GM12878 (cell line): ENCODE measurements at regions not wholly inside any gene's neighbourhood (a gene's known extent, or its start where the extent isn't known, plus 50 kb on each side); places are given as distances from the start of the nearest gene placed in this dataset.
A peak's percentile ranks its signal among the peaks of the same experiment; 100 is the strongest.

ENCODE experiments used
- BCL11A ChIP-seq: IDR thresholded peaks from 2 replicates; pipeline ENCODE4 v1.6.1; 2011; ENCODE audit warnings: low read depth, low read length
- BCLAF1 ChIP-seq: fragments of 450-650 bp; IDR thresholded peaks from 2 replicates; pipeline ENCODE4 v1.6.1; 2017; ENCODE audit warnings: antibody characterized with exemption, mild to moderate bottlenecking, moderate library complexity
- CTCF ChIP-seq, 3 experiments: IDR thresholded peaks in 2 of 3; conservative IDR thresholded peaks in 1 of 3; 2 replicates each; pipeline ENCODE4 v1.5.1; 2011; ENCODE audit warnings: low read depth in 3 of 3, low read length in 3 of 3, mild to moderate bottlenecking in 3 of 3, control low read depth in 2 of 3, moderate library complexity in 2 of 3, inconsistent platforms in 1 of 3, mixed read lengths in 1 of 3; ENCODE audit not compliant: control insufficient read depth in 2 of 3, insufficient read depth in 1 of 3; ENCODE audit errors: extremely low read depth in 1 of 3
- DPF2 ChIP-seq: fragments of 450-650 bp; IDR thresholded peaks from 2 replicates; pipeline ENCODE4 v1.6.1; 2017; ENCODE audit warnings: mild to moderate bottlenecking
- EP300 ChIP-seq, 2 experiments: fragments of 150-350 bp in 1 of 2; IDR thresholded peaks; 2 replicates each; pipeline ENCODE4 v1.6.1; 2011 to 2012; ENCODE audit warnings: low read depth in 2 of 2, low read length in 2 of 2, borderline replicate concordance in 1 of 2, improper control_type of control experiment in 1 of 2, inconsistent platforms in 1 of 2; ENCODE audit not compliant: control insufficient read depth in 1 of 2
- EZH2 ChIP-seq: IDR thresholded peaks from 2 replicates; pipeline ENCODE4 v1.6.1; 2012; ENCODE audit warnings: low read depth, mild to moderate bottlenecking, control low read depth, inconsistent platforms, low read length, borderline replicate concordance; ENCODE audit not compliant: control insufficient read depth
- IRF4 ChIP-seq: IDR thresholded peaks from 2 replicates; pipeline ENCODE4 v1.6.1; 2011; ENCODE audit warnings: low read depth, low read length
- KAT2A ChIP-seq: conservative IDR thresholded peaks from 2 replicates; pipeline ENCODE4 v1.6.1; 2011; ENCODE audit warnings: low read depth, low read length; ENCODE audit not compliant: control insufficient read depth
- MEF2A ChIP-seq: IDR thresholded peaks from 2 replicates; pipeline ENCODE4 v1.6.1; 2011; ENCODE audit warnings: low read depth, mild to moderate bottlenecking, low read length, moderate library complexity; ENCODE audit not compliant: insufficient read depth
- MTA3 ChIP-seq: IDR thresholded peaks from 2 replicates; pipeline ENCODE4 v1.6.1; 2012; ENCODE audit warnings: low read length, inconsistent platforms, borderline replicate concordance
- MYB ChIP-seq: fragments of 150-350 bp; IDR thresholded peaks from 2 replicates; pipeline ENCODE4 v1.6.1; 2014; ENCODE audit warnings: mild to moderate bottlenecking, low read depth, low read length, borderline replicate concordance
- NFIC ChIP-seq: IDR thresholded peaks from 2 replicates; pipeline ENCODE4 v1.6.1; 2012; ENCODE audit warnings: low read depth, mild to moderate bottlenecking, inconsistent platforms, low read length, moderate library complexity
- NFYB ChIP-seq: IDR thresholded peaks from 2 replicates; pipeline ENCODE4 v1.6.1; 2011; ENCODE audit warnings: low read depth, mild to moderate bottlenecking, low read length, improper control_type of control experiment, moderate library complexity; ENCODE audit not compliant: insufficient read depth
- NKRF ChIP-seq: fragments of 450-650 bp; conservative IDR thresholded peaks from 2 replicates; pipeline ENCODE4 v1.6.1; 2017; ENCODE audit warnings: mild to moderate bottlenecking, moderate library complexity
- NR2C2 ChIP-seq: IDR thresholded peaks from 2 replicates; pipeline ENCODE4 v1.6.1; 2011; ENCODE audit warnings: borderline replicate concordance, low read depth; ENCODE audit not compliant: control insufficient read depth, insufficient read length
- PAX5 ChIP-seq: IDR thresholded peaks from 2 replicates; pipeline ENCODE4 v1.6.1; 2011; ENCODE audit warnings: low read depth, low read length, borderline replicate concordance
- PML ChIP-seq: IDR thresholded peaks from 2 replicates; pipeline ENCODE4 v1.6.1; 2012; ENCODE audit warnings: low read length, inconsistent platforms
- RB1 ChIP-seq: fragments of 450-650 bp; formaldehyde crosslinking; IDR thresholded peaks from 2 replicates; pipeline ENCODE4 v1.6.1; 2017; ENCODE audit warnings: mild to moderate bottlenecking, borderline replicate concordance
- RBBP5 ChIP-seq: fragments of 200-600 bp; sonication (generic); conservative IDR thresholded peaks from 2 replicates; pipeline ENCODE4 v1.6.1; 2016
- RFX5 ChIP-seq: IDR thresholded peaks from 2 replicates; pipeline ENCODE4 v1.6.1; 2011; ENCODE audit warnings: low read depth, low read length, improper control_type of control experiment
- SIX5 ChIP-seq: IDR thresholded peaks from 2 replicates; pipeline ENCODE4 v1.6.1; 2011; ENCODE audit warnings: mild to moderate bottlenecking, low read depth, low read length, moderate library complexity; ENCODE audit not compliant: severe bottlenecking
- SPI1 ChIP-seq: IDR thresholded peaks from 2 replicates; pipeline ENCODE4 v1.6.1; 2011; ENCODE audit warnings: low read depth, mild to moderate bottlenecking, low read length, moderate library complexity, borderline replicate concordance; ENCODE audit not compliant: insufficient read depth
- STAT1 ChIP-seq: fragments of 450-650 bp; conservative IDR thresholded peaks from 2 replicates; pipeline ENCODE4 v1.6.1; 2014; ENCODE audit warnings: antibody characterized with exemption, mild to moderate bottlenecking
- STAT3 ChIP-seq: IDR thresholded peaks from 2 replicates; pipeline ENCODE4 v1.6.1; 2011; ENCODE audit warnings: low read depth, low read length, improper control_type of control experiment
- ZNF217 ChIP-seq: fragments of 450-650 bp; IDR thresholded peaks from 2 replicates; pipeline ENCODE4 v1.6.1; 2017; ENCODE audit warnings: antibody characterized with exemption, mild to moderate bottlenecking

DNA sequence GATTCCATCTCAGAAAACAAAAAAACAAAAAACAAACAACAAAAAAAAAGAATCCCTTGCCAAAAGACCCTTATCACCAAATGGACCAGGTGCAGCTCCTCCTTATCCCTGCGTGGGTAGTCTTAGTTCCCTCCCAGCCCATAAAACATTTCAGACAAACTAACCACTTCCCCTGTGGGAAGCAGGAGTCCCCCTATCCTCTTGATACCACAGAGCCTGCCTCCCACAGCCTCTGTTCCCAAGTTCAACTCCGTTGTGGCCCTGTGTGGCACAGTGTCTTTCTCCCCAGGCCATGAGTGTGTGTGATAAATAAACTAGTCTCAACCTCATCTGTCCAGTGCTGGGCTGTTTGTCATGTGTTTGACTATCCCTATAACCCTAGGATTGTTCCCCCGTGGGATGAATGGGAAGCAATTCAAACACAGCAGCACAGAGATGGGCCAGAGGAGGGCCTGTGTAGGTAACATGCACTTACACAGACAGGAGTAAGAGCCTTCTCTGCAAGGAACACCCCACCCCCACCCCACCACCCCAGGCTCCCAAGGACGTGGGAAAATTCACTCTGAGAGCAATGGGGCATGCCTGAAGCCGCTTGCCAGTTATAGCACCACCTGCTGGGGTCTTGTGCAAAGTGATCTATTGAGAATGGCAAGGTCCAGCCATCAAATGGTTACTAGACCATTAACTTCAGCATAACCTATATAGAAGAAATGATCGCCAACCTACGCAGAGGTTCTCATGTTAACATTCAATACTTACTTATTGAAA, 147.1 kb upstream of the GHITM start (continued):
- peak; percentile 60 to 66 (median 63) for TF ChIP-seq CTCF (IDR thresholded peaks at IDR 0.05 in 2 of 3, conservative IDR thresholded peaks at IDR 0.05 in 1 of 3; ENCODE audit: control insufficient read depth in 2 of 3, extremely low read depth in 1 of 3, insufficient read depth in 1 of 3, low read depth in 3 of 3, low read length in 3 of 3)
- TF ChIP-seq RB1 = no peak
- TF ChIP-seq NFYB = no peak
- no peak for TF ChIP-seq MYB
- no peak for TF ChIP-seq PML
- TF ChIP-seq MEF2A = no peak
- TF ChIP-seq MTA3 = no peak
- TF ChIP-seq STAT1 = no peak
- TF ChIP-seq RFX5 = no peak
- no peak for TF ChIP-seq RBBP5
- TF ChIP-seq EP300 (IDR thresholded peaks at IDR 0.05; ENCODE audit: borderline replicate concordance in 1 of 2, control insufficient read depth in 1 of 2, low read depth in 2 of 2, low read length in 2 of 2) = no peak
- TF ChIP-seq KAT2A = no peak
- peak; percentile 63; the same call in 1 of the 2 replicates for TF ChIP-seq PAX5
- TF ChIP-seq ZNF217 = no peak
- TF ChIP-seq DPF2 = no peak
- TF ChIP-seq NKRF = no peak
- TF ChIP-seq BCLAF1 = no peak
- no peak for TF ChIP-seq EZH2
- no peak for TF ChIP-seq STAT3
- no peak for TF ChIP-seq NR2C2
- no peak for TF ChIP-seq BCL11A
- TF ChIP-seq SIX5 = no peak
- TF ChIP-seq IRF4 = no peak
- 0 out of 2 replicates have a peak, but pooled peaks have one; percentile 17 for TF ChIP-seq SPI1
- no peak for TF ChIP-seq NFIC
